ENCODE measurements at regions not wholly inside any gene's neighbourhood (a gene's known extent, or its start where the extent isn't known, plus 50 kb on each side); places are given as distances from the start of the nearest gene placed in this dataset.
A peak's percentile ranks its signal among the peaks of the same experiment; 100 is the strongest.
"Not testable (repeated sequence)": the region's sequence is repeated elsewhere in the genome, so short reads cannot be mapped to it uniquely, and the experiment has no call there.

DNA sequence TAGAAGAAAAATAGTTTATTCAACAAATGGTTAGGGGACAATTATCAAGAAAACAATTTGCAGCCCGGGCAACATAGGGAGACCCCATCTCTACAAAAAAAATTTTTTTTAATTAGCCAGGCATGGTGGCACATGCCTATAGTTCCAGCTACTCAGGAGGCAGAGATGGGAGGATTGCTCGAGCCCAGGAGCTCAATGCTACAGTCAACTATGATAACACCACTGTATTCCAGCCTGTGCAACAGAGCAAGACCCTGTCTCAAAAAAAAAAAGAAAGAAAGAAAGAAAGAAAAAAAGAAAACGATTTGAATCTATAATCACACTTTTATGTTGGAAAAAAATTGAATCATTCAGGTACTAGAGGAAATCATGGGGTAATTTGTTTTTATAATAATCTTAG is 185.1 kb downstream of the MTCL1 start:
- H3K18ac ChIP-seq (ENCODE audit: low read depth in 1 of 2, low read length in 2 of 2); H3K4me1 ChIP-seq (ENCODE audit: control insufficient read depth, insufficient read depth, low read depth, low read length); H3K14ac ChIP-seq (ENCODE audit: low read length in 2 of 2); H3K4me3 ChIP-seq (ENCODE audit: insufficient read depth in 1 of 2, low read depth in 1 of 2, low read length in 2 of 2); H3K23ac ChIP-seq (ENCODE audit: low read length in 2 of 2); H3K4me2 ChIP-seq (ENCODE audit: low read length, poor library complexity, severe bottlenecking); H2AFZ ChIP-seq (ENCODE audit: low read depth, low read length); H4K8ac ChIP-seq (ENCODE audit: low read length); H3K9ac ChIP-seq (ENCODE audit: low read length); H2AK5ac ChIP-seq (ENCODE audit: low read length, severe bottlenecking); H2BK12ac ChIP-seq (ENCODE audit: low read length in 2 of 2); H4K91ac ChIP-seq (ENCODE audit: low read length); H3K4ac ChIP-seq (ENCODE audit: low read depth in 1 of 2, low read length in 2 of 2); H2BK15ac ChIP-seq (ENCODE audit: low read depth, poor library complexity, severe bottlenecking); H3K9me3 ChIP-seq (ENCODE audit: control insufficient read depth, low read length); H3K27me3 ChIP-seq (ENCODE audit: control insufficient read depth in 1 of 2, insufficient read depth in 1 of 2, low read length in 2 of 2); DNase-seq; H3K79me1 ChIP-seq (replicated peaks; ENCODE audit: low read length, poor library complexity, severe bottlenecking); H3K36me3 ChIP-seq (ENCODE audit: control insufficient read depth in 1 of 2, insufficient read depth in 2 of 2, low read depth in 1 of 2, low read length in 2 of 2); H2BK120ac ChIP-seq (ENCODE audit: low read depth, low read length): not testable (repeated sequence)
- WGBS = 89% methylated on average over 1 of the region's 3 CpGs
- peak overlapping the region; percentile 90 for H3K27ac ChIP-seq (ENCODE audit: low read length, poor library complexity, severe bottlenecking)
- peak overlapping the region; percentile 57 for H2BK5ac ChIP-seq (ENCODE audit: low read depth, low read length, poor library complexity, severe bottlenecking)

GRCh38 chr18:8890957-8891464 is 185.7 kb downstream of the MTCL1 start:
- DNase-seq = peak; percentile 94
- H3K18ac ChIP-seq (ENCODE audit: low read depth in 1 of 2, low read length in 2 of 2) = no peak overlapping the region
- no peak overlapping the region for H2AFZ ChIP-seq (ENCODE audit: low read depth, low read length)
- no peak overlapping the region for H2BK12ac ChIP-seq (ENCODE audit: low read length in 2 of 2)
- no peak overlapping the region for H2BK5ac ChIP-seq (ENCODE audit: low read depth, low read length, poor library complexity, severe bottlenecking)
- H3K4me1 ChIP-seq (ENCODE audit: control insufficient read depth, insufficient read depth, low read depth, low read length) = peaks cover 8% of the 10 kb centered on the region
- no peak overlapping the region for H3K4ac ChIP-seq (ENCODE audit: low read depth in 1 of 2, low read length in 2 of 2)
- H3K14ac ChIP-seq (ENCODE audit: low read length in 2 of 2) = no peak overlapping the region
- 0% methylated on average over 4 of the region's 4 CpGs for WGBS
- H3K4me3 ChIP-seq (ENCODE audit: insufficient read depth in 1 of 2, low read depth in 1 of 2, low read length in 2 of 2) = no peak overlapping the region
- no peaks in the 10 kb centered on the region for H3K9me3 ChIP-seq (ENCODE audit: control insufficient read depth, low read length)
- H3K79me1 ChIP-seq (replicated peaks; ENCODE audit: low read length, poor library complexity, severe bottlenecking) = no peaks in the 10 kb centered on the region
- no peak overlapping the region for H3K4me2 ChIP-seq (ENCODE audit: low read length, poor library complexity, severe bottlenecking)
- H2BK15ac ChIP-seq (ENCODE audit: low read depth, poor library complexity, severe bottlenecking) = no peak overlapping the region
- no peak overlapping the region for H3K9ac ChIP-seq (ENCODE audit: low read length)
- H3K23ac ChIP-seq (ENCODE audit: low read length in 2 of 2) = no peak overlapping the region
- no peaks in the 10 kb centered on the region for H3K36me3 ChIP-seq (ENCODE audit: control insufficient read depth in 1 of 2, insufficient read depth in 2 of 2, low read depth in 1 of 2, low read length in 2 of 2)
- no peak overlapping the region for H4K8ac ChIP-seq (ENCODE audit: low read length)
- no peaks in the 10 kb centered on the region for H3K27me3 ChIP-seq (ENCODE audit: control insufficient read depth in 1 of 2, insufficient read depth in 1 of 2, low read length in 2 of 2)
- H4K91ac ChIP-seq (ENCODE audit: low read length) = no peak overlapping the region
- no peak overlapping the region for H2AK5ac ChIP-seq (ENCODE audit: low read length, severe bottlenecking)
- H3K27ac ChIP-seq (ENCODE audit: low read length, poor library complexity, severe bottlenecking) = peak overlapping the region; percentile 99
- H2BK120ac ChIP-seq (ENCODE audit: low read depth, low read length) = no peak overlapping the region

- Histone ChIP-seq H3K4ac (ENCODE audit: low read depth in 1 of 2, low read length in 2 of 2) (no peak overlapping the region), H3K9ac (ENCODE audit: low read length) (no peak overlapping the region), H2BK12ac (ENCODE audit: low read length in 2 of 2) (no peak overlapping the region), H3K9me3 (ENCODE audit: control insufficient read depth, low read length) (peaks cover 9% of the 10 kb centered on the region), H4K91ac (ENCODE audit: low read length) (no peak overlapping the region), H3K23ac (ENCODE audit: low read length in 2 of 2) (no peak overlapping the region), H3K4me3 (ENCODE audit: insufficient read depth in 1 of 2, low read depth in 1 of 2, low read length in 2 of 2) (no peak overlapping the region), H3K4me1 (ENCODE audit: control insufficient read depth, insufficient read depth, low read depth, low read length) (peaks cover 8% of the 10 kb centered on the region), H2AFZ (ENCODE audit: low read depth, low read length) (no peak overlapping the region), H2AK5ac (ENCODE audit: low read length, severe bottlenecking) (peak overlapping the region; percentile 93), H3K4me2 (ENCODE audit: low read length, poor library complexity, severe bottlenecking) (no peak overlapping the region), H2BK15ac (ENCODE audit: low read depth, poor library complexity, severe bottlenecking) (no peak overlapping the region), H3K79me1 (replicated peaks; ENCODE audit: low read length, poor library complexity, severe bottlenecking) (no peaks in the 10 kb centered on the region), H3K36me3 (ENCODE audit: control insufficient read depth in 1 of 2, insufficient read depth in 2 of 2, low read depth in 1 of 2, low read length in 2 of 2) (no peaks in the 10 kb centered on the region), H3K27ac (ENCODE audit: low read length, poor library complexity, severe bottlenecking) (no peak overlapping the region), H2BK120ac (ENCODE audit: low read depth, low read length) (no peak overlapping the region), H3K14ac (ENCODE audit: low read length in 2 of 2) (no peak overlapping the region), H2BK5ac (ENCODE audit: low read depth, low read length, poor library complexity, severe bottlenecking) (peak overlapping the region; percentile 46), H4K8ac (ENCODE audit: low read length) (no peak overlapping the region), H3K18ac (ENCODE audit: low read depth in 1 of 2, low read length in 2 of 2) (no peak overlapping the region), H3K27me3 (ENCODE audit: control insufficient read depth in 1 of 2, insufficient read depth in 1 of 2, low read length in 2 of 2) (no peaks in the 10 kb centered on the region)
- WGBS = 100% methylated on average over 1 of the region's 2 CpGs
- no peak for DNase-seq
These were observed 187.9 kb downstream of the MTCL1 start for GRCh38 chr18:8893221-8893620.

- DNase-seq = no peak
- H2AFZ ChIP-seq (ENCODE audit: low read depth, low read length) = no peak overlapping the region
These were observed 188.4 kb downstream of the MTCL1 start for GRCh38 chr18:8893628-8894231.

More at GRCh38 chr18:8893628-8894231, 188.4 kb downstream of the MTCL1 start:
- H3K4me1 ChIP-seq (ENCODE audit: control insufficient read depth, insufficient read depth, low read depth, low read length) = peaks cover 8% of the 10 kb centered on the region
- H4K91ac ChIP-seq (ENCODE audit: low read length) = no peak overlapping the region
- H3K27me3 ChIP-seq (ENCODE audit: control insufficient read depth in 1 of 2, insufficient read depth in 1 of 2, low read length in 2 of 2) = no peaks in the 10 kb centered on the region
- H3K4me2 ChIP-seq (ENCODE audit: low read length, poor library complexity, severe bottlenecking) = no peak overlapping the region
- no peak overlapping the region for H2BK5ac ChIP-seq (ENCODE audit: low read depth, low read length, poor library complexity, severe bottlenecking)
- no peak overlapping the region for H3K4ac ChIP-seq (ENCODE audit: low read depth in 1 of 2, low read length in 2 of 2)
- no CpG with 5 or more reads among the region's 2 CpGs for WGBS
- no peak overlapping the region for H2BK12ac ChIP-seq (ENCODE audit: low read length in 2 of 2)
- H2AK5ac ChIP-seq (ENCODE audit: low read length, severe bottlenecking) = no peak overlapping the region
- no peak overlapping the region for H3K18ac ChIP-seq (ENCODE audit: low read depth in 1 of 2, low read length in 2 of 2)
- H3K36me3 ChIP-seq (ENCODE audit: control insufficient read depth in 1 of 2, insufficient read depth in 2 of 2, low read depth in 1 of 2, low read length in 2 of 2) = no peaks in the 10 kb centered on the region
- H3K4me3 ChIP-seq (ENCODE audit: insufficient read depth in 1 of 2, low read depth in 1 of 2, low read length in 2 of 2) = no peak overlapping the region
- no peak overlapping the region for H4K8ac ChIP-seq (ENCODE audit: low read length)
- no peak overlapping the region for H2BK15ac ChIP-seq (ENCODE audit: low read depth, poor library complexity, severe bottlenecking)
- H3K9ac ChIP-seq (ENCODE audit: low read length) = no peak overlapping the region
- H3K79me1 ChIP-seq (replicated peaks; ENCODE audit: low read length, poor library complexity, severe bottlenecking) = no peaks in the 10 kb centered on the region
- no peak overlapping the region for H2BK120ac ChIP-seq (ENCODE audit: low read depth, low read length)
- no peak overlapping the region for H3K23ac ChIP-seq (ENCODE audit: low read length in 2 of 2)
- no peak overlapping the region for H3K14ac ChIP-seq (ENCODE audit: low read length in 2 of 2)
- no peak overlapping the region for H3K27ac ChIP-seq (ENCODE audit: low read length, poor library complexity, severe bottlenecking)
- H3K9me3 ChIP-seq (ENCODE audit: control insufficient read depth, low read length) = peaks cover 9% of the 10 kb centered on the region
